Type B pancreatic cell (in vitro differentiated cells): ENCODE measurements at regions not wholly inside any gene's neighbourhood (a gene's known extent, or its start where the extent isn't known, plus 50 kb on each side); places are given as distances from the start of the nearest gene placed in this dataset.

Experiments
- DNase-seq: peaks from one replicate; pipeline ENCODE4 v3.0.0; 2021; ENCODE audit warnings: mixed read lengths; ENCODE audit not compliant: unreplicated experiment; ENCODE audit errors: extremely low spot score
- H3K27ac Mint-ChIP-seq: 2 replicates; pipeline ENCODE4 v1.8.0; 2021; ENCODE audit warnings: mild to moderate bottlenecking, mixed read lengths
- H3K27me3 Mint-ChIP-seq: 2 replicates; pipeline ENCODE4 v1.8.0; 2021; ENCODE audit warnings: mixed read lengths
- H3K36me3 Mint-ChIP-seq: 2 replicates; pipeline ENCODE4 v1.8.0; 2021; ENCODE audit warnings: mixed read lengths
- H3K4me1 Mint-ChIP-seq: one replicate; pipeline ENCODE4 v1.8.0; 2021; ENCODE audit warnings: mixed read lengths; ENCODE audit not compliant: unreplicated experiment
- H3K4me3 Mint-ChIP-seq: 2 replicates; pipeline ENCODE4 v1.8.0; 2021; ENCODE audit warnings: mild to moderate bottlenecking, mixed read lengths
- H3K9me3 Mint-ChIP-seq: 2 replicates; pipeline ENCODE4 v1.8.0; 2021; ENCODE audit warnings: mixed read lengths
- TF ChIP-seq, protein P1 (sequence below): fragments of 200-600 bp; sonication (generic); conservative IDR thresholded peaks from 2 replicates; pipeline ENCODE4 v1.5.0; 2021; ENCODE audit warnings: antibody characterized with exemption, mild to moderate bottlenecking

GRCh38 chr2:187207126-187207525 is 240.9 kb downstream of the CALCRL start:
- H3K36me3 Mint-ChIP-seq: no peaks in the 10 kb centered on the region
- no peak for DNase-seq

GRCh38 chr2:187206471-187206870 is 241.6 kb downstream of the CALCRL start:
- no peak for DNase-seq
- TF ChIP-seq, protein P1, sequence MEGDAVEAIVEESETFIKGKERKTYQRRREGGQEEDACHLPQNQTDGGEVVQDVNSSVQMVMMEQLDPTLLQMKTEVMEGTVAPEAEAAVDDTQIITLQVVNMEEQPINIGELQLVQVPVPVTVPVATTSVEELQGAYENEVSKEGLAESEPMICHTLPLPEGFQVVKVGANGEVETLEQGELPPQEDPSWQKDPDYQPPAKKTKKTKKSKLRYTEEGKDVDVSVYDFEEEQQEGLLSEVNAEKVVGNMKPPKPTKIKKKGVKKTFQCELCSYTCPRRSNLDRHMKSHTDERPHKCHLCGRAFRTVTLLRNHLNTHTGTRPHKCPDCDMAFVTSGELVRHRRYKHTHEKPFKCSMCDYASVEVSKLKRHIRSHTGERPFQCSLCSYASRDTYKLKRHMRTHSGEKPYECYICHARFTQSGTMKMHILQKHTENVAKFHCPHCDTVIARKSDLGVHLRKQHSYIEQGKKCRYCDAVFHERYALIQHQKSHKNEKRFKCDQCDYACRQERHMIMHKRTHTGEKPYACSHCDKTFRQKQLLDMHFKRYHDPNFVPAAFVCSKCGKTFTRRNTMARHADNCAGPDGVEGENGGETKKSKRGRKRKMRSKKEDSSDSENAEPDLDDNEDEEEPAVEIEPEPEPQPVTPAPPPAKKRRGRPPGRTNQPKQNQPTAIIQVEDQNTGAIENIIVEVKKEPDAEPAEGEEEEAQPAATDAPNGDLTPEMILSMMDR: no peak
- Mint-ChIP-seq H3K27me3 (no peaks in the 10 kb centered on the region), H3K4me1 (no peaks in the 10 kb centered on the region), H3K4me3 (no peak overlapping the region), H3K27ac (no peak overlapping the region), H3K9me3 (no peaks in the 10 kb centered on the region), H3K36me3 (no peaks in the 10 kb centered on the region)

More at GRCh38 chr2:187207126-187207525, 240.9 kb downstream of the CALCRL start:
- Mint-ChIP-seq H3K9me3 (no peaks in the 10 kb centered on the region), H3K4me3 (no peak overlapping the region), H3K4me1 (no peaks in the 10 kb centered on the region), H3K27me3 (no peaks in the 10 kb centered on the region), H3K27ac (no peak overlapping the region)
- TF ChIP-seq, protein P1: no peak

GRCh38 chr2:187206071-187206470 is 242.0 kb downstream of the CALCRL start:
- no peak for DNase-seq
- Mint-ChIP-seq H3K27me3 (no peaks in the 10 kb centered on the region), H3K27ac (no peak overlapping the region), H3K4me3 (no peak overlapping the region), H3K9me3 (no peaks in the 10 kb centered on the region), H3K36me3 (no peaks in the 10 kb centered on the region), H3K4me1 (no peaks in the 10 kb centered on the region)
- TF ChIP-seq, protein P1: no peak

GRCh38 chr2:187198136-187198535 is 249.9 kb downstream of the CALCRL start:
- Mint-ChIP-seq H3K9me3 (no peaks in the 10 kb centered on the region), H3K27me3 (no peaks in the 10 kb centered on the region), H3K4me3 (no peak overlapping the region), H3K27ac (no peak overlapping the region), H3K4me1 (no peaks in the 10 kb centered on the region), H3K36me3 (no peaks in the 10 kb centered on the region)
- TF ChIP-seq, protein P1: no peak
- DNase-seq: no peak

DNA sequence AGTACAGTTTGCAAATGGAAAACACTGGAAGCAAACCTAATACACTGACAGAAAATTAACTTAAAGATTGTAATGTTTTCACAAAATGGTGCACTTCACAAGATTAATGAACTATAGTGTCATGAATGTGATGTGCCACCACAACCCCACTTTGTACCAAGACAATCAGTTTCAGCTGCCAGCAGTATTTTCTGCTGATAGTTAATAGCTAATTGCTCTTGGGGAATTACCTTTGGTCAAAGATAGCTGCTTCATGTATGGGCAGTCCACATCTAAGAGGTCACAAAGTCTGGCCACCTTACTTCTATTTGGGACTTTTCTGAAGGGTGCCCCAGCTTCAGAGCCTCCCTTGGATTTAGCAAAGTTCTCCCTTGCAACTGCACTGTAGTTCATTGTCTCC is 254.0 kb downstream of the CALCRL start:
- Mint-ChIP-seq H3K27ac (no peak overlapping the region), H3K27me3 (no peaks in the 10 kb centered on the region), H3K4me1 (no peaks in the 10 kb centered on the region), H3K9me3 (no peaks in the 10 kb centered on the region), H3K4me3 (no peak overlapping the region), H3K36me3 (no peaks in the 10 kb centered on the region)
- TF ChIP-seq, protein P1: no peak
- DNase-seq: no peak
